Activated naive CD4-positive, alpha-beta T cell treated with anti-CD3 and anti-CD28 coated beads, Interleukin-2, amount 10 ng/mL, durations not matched to agents 7 days and 5 days (primary cell): ENCODE measurements at regions not wholly inside any gene's neighbourhood (a gene's known extent, or its start where the extent isn't known, plus 50 kb on each side); places are given as distances from the start of the nearest gene placed in this dataset.
"Not testable (repeated sequence)": the region's sequence is repeated elsewhere in the genome, so short reads cannot be mapped to it uniquely, and the experiment has no call there.

Experiments
- CTCF ChIA-PET: fragments of 350-600 bp; sonication (Branson Sonifier 250); formaldehyde crosslinking; loops from one replicate; lab custom pipeline; 2021; ENCODE audit warnings: antibody characterized with exemption; lab: Charles Lee
- DNase-seq: peaks from one replicate; pipeline ENCODE4 v3.0.0-alpha.2; 2020
- H3K27ac Mint-ChIP-seq: one replicate; pipeline ENCODE4 v1.8.0; 2021; ENCODE audit warnings: mild to moderate bottlenecking, moderate library complexity, mixed read lengths
- H3K27me3 Mint-ChIP-seq: one replicate; pipeline ENCODE4 v1.8.0; 2021; ENCODE audit warnings: mild to moderate bottlenecking, mixed read lengths
- H3K36me3 Mint-ChIP-seq: one replicate; pipeline ENCODE4 v1.8.0; 2021; ENCODE audit warnings: mixed read lengths
- H3K4me1 Mint-ChIP-seq: one replicate; pipeline ENCODE4 v1.8.0; 2021; ENCODE audit warnings: mixed read lengths
- H3K4me3 Mint-ChIP-seq: one replicate; pipeline ENCODE4 v1.8.0; 2021; ENCODE audit warnings: mild to moderate bottlenecking, moderate library complexity, mixed read lengths
- H3K9me3 Mint-ChIP-seq: one replicate; pipeline ENCODE4 v1.8.0; 2021; ENCODE audit warnings: mixed read lengths

DNA sequence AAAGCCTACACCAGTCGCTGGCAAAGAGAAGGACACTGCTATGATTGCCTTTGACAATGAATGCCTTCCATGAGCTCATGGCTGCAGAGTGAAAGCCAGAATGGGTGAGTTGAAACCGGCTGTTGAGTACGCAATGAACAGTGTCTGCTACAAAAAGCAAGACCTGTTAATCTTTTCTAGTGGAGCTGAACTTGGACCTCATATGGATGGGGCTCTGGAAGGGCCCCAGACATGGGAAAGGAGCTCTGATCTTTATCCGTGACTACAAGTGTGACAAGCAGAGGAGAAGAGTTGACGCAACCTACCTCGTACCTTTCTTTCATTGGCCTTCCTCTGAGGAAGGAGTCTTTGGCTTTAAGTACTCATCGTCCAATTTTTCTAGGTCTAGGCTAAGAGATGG, 67.1 kb upstream of the TSC22D1 start:
- Mint-ChIP-seq H3K36me3 (no peaks in the 10 kb centered on the region), H3K4me1 (no peaks in the 10 kb centered on the region), H3K4me3 (no peak overlapping the region), H3K27me3 (no peaks in the 10 kb centered on the region), H3K27ac (no peak overlapping the region), H3K9me3 (no peaks in the 10 kb centered on the region)
- CTCF ChIA-PET = no interaction called here
- no peak for DNase-seq

DNA sequence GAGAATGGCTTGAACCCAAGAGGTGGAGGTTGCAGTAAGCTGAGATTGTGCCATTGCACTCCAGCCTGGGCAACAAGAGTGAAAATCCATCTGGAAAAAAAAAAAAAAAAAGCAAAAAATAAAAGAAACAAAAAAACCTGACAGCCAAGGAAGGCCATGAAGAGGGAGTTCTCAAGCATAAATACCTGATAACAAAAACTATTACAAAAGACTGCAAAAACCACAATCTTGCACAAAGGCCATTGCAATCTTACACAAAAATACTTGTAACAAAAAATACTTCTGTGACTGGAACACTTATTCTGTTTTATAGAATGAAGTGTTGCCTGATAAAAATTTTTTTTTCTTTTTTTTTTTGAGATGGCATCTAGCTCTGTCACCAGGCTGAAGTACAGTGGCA, 61.5 kb upstream of the TSC22D1 start:
- no peaks in the 10 kb centered on the region for H3K27me3 Mint-ChIP-seq
- H3K36me3 Mint-ChIP-seq = no peaks in the 10 kb centered on the region
- CTCF ChIA-PET = no interaction called here
- no peak overlapping the region for H3K4me3 Mint-ChIP-seq
- H3K4me1 Mint-ChIP-seq = no peaks in the 10 kb centered on the region
- no peak for DNase-seq
- no peak overlapping the region for H3K27ac Mint-ChIP-seq
- H3K9me3 Mint-ChIP-seq = no peaks in the 10 kb centered on the region

DNA sequence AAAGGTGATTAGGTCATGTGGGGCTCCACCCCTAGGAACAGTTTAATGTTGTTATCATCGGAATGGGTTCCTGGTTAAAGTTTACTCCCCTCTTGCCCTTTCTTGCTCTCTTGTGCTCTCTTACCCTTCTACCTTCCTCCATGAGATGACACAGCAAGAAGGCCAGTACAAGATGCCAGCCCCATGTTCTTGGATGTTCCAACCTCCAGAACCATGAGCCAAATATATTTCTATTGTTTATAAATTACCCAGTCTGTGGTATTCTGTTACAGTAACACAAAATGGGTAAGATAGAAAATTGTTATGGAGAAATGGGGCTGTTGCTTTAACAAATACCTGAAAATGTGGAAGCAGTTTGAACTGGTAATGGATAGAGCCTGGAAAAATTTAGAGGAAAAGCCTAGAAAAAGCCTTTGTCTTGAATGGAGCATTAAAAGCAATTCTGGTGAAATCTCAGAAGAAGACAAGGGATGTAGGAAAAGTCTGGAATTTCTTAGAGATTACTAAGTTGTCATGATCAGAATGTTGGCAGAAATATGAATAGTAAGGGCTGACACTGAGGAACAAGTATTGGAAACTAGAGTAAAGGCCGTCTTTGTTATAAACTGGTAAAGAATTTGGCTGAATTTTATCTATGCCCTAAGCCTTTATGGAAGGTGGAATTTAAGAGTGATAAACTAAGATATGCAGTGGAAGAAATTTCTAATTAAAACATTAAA, 53.5 kb upstream of the TSC22D1 start:
- Mint-ChIP-seq H3K36me3 (no peaks in the 10 kb centered on the region), H3K4me1 (no peaks in the 10 kb centered on the region), H3K4me3 (no peak overlapping the region), H3K9me3 (no peaks in the 10 kb centered on the region), H3K27ac (no peak overlapping the region), H3K27me3 (peaks cover 10% of the 10 kb centered on the region)
- no peak for DNase-seq
- CTCF ChIA-PET = no interaction called here

DNA sequence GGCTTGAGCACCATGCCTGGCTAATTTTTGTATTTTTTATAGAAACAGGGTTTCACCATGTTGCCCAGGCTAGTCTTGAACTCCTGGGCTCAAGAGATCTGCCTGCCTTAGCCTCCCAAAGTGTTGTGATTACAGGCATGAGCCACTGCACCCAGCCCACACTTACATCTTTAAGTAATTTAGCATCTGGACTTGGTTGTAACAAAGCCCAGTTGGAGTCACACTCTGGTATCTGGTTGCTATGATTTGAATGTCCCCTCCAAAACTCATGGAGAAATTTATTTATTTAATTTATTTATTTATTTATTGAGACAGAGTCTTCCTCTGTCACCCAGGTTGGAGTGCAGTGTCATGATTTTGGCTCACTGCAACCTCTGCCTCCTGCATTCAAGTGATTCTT, 52.7 kb upstream of the TSC22D1 start:
- H3K9me3 Mint-ChIP-seq, CTCF ChIA-PET, H3K4me1 Mint-ChIP-seq, DNase-seq, H3K36me3 Mint-ChIP-seq, H3K27ac Mint-ChIP-seq, H3K4me3 Mint-ChIP-seq: not testable (repeated sequence)
- H3K27me3 Mint-ChIP-seq = peaks cover 10% of the 10 kb centered on the region

DNA sequence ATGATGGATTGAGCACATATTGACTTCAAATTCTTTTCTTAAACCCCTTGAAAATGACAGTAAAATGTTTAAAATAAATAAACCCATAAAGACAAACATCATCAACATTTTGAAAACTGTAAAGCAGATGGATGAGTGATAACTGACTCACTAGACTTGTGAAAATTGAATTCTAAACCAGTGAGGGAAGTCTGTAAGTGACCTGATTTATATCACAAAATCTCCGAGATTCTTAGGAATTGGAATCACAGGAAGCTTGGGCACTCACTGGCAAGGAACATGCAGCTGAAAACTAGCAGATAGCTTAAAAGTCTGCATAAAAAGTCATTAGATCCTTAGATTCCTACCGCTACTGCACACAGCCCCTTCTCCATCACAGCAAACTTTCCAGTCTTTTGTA, 51.3 kb upstream of the TSC22D1 start:
- DNase-seq = no peak
- no peak overlapping the region for H3K4me3 Mint-ChIP-seq
- no peaks in the 10 kb centered on the region for H3K36me3 Mint-ChIP-seq
- H3K9me3 Mint-ChIP-seq = no peaks in the 10 kb centered on the region
- no peaks in the 10 kb centered on the region for H3K4me1 Mint-ChIP-seq
- H3K27ac Mint-ChIP-seq = no peak overlapping the region
- H3K27me3 Mint-ChIP-seq = peaks cover 14% of the 10 kb centered on the region
- CTCF ChIA-PET = no interaction called here

DNA sequence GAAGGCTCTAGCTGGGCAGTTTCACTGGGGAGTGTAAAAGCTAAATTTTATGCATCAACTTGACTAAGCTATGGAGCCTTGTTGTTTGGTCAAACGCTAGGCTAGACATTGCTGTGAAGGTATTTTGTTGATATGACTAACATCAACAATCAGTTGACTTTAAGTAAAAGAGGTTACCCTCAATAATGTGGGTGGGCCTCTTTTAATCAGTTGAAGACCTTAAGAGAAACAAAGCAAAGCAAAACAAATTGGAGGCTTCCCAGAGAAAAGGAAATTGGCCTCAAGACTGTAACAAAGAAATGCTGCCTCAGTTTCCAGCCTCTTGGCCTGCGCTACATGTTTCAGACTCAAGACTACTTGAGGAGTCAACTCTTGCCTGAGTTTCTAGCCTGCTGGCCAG, 50.0 kb upstream of the TSC22D1 start:
- Mint-ChIP-seq H3K27me3 (peaks cover 14% of the 10 kb centered on the region), H3K4me3 (no peak overlapping the region), H3K27ac (no peak overlapping the region), H3K9me3 (no peaks in the 10 kb centered on the region), H3K36me3 (no peaks in the 10 kb centered on the region), H3K4me1 (no peaks in the 10 kb centered on the region)
- no peak for DNase-seq
- CTCF ChIA-PET = no interaction called here
